DND-41 (cell line): ENCODE measurements at regions not wholly inside any gene's neighbourhood (a gene's known extent, or its start where the extent isn't known, plus 50 kb on each side); places are given as distances from the start of the nearest gene placed in this dataset.

Experiments used
- EZH2 ChIP-seq: IDR thresholded peaks from 3 replicates; pipeline ENCODE4 v1.6.1; 2012; ENCODE audit warnings: borderline replicate concordance, low read depth, mild to moderate bottlenecking, moderate library complexity, low read length, inconsistent platforms; ENCODE audit not compliant: severe bottlenecking
- TF ChIP-seq, protein P1 (sequence below): IDR thresholded peaks from 2 replicates; pipeline ENCODE4 v1.5.1; 2012; ENCODE audit warnings: borderline replicate concordance, low read length, moderate library complexity, mild to moderate bottlenecking; ENCODE audit not compliant: poor library complexity, severe bottlenecking; ENCODE audit errors: extremely low read depth

DNA sequence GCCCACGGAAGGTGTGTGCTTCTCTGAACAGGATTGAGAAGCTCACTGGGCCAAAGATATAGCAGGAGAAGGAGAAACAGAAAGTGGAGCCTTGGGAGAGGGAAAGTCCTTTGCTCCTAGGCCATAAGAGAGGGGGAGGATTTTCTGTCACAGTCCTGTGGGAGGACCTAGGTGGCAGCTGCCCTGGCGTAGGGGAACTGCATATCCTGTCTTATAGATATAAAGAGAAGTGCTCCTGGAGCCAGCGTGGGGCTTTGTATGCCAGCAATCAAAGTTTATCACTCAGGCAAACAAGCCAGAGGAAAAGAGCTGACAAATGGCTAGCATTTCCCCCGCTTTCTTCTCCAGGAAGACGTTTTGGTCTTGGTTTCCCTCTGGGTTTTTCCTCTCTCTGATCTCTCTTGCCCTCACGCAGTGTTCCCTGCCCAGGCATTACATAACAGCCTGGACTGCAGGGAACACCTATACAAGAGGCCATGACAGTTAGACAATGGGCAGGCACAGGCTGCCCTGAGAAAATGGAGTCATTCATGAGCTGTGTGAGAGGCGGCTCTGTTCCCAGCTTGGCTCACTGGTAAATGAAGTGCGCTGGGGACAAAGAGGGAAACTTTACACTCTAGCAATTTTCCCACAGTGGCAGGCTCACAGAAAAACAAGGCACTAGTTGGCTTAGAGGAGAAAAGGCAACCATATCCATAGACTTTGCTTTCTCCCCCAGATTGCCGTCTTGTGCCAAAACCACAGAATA is 52.5 kb upstream of the ZNF648 start:
- TF ChIP-seq, protein P1, sequence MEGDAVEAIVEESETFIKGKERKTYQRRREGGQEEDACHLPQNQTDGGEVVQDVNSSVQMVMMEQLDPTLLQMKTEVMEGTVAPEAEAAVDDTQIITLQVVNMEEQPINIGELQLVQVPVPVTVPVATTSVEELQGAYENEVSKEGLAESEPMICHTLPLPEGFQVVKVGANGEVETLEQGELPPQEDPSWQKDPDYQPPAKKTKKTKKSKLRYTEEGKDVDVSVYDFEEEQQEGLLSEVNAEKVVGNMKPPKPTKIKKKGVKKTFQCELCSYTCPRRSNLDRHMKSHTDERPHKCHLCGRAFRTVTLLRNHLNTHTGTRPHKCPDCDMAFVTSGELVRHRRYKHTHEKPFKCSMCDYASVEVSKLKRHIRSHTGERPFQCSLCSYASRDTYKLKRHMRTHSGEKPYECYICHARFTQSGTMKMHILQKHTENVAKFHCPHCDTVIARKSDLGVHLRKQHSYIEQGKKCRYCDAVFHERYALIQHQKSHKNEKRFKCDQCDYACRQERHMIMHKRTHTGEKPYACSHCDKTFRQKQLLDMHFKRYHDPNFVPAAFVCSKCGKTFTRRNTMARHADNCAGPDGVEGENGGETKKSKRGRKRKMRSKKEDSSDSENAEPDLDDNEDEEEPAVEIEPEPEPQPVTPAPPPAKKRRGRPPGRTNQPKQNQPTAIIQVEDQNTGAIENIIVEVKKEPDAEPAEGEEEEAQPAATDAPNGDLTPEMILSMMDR, result no peak
- no peak for TF ChIP-seq EZH2
